HUDEP-2 (cell line): ENCODE measurements at regions not wholly inside any gene's neighbourhood (a gene's known extent, or its start where the extent isn't known, plus 50 kb on each side); places are given as distances from the start of the nearest gene placed in this dataset.

ENCODE experiments used
- DNase-seq, 76 experiments: peaks; one replicate each; lab custom pipeline; 2025; ENCODE audit not compliant: unreplicated experiment in 76 of 76; lab: John Stamatoyannopoulos, UW

GRCh38 chr16:73549984-73550631, 502.2 kb upstream of the ZFHX3 start:
- DNase-seq = no peak

GRCh38 chr16:73547552-73548403, 499.9 kb upstream of the ZFHX3 start:
- DNase-seq = no peak

GRCh38 chr16:73546341-73546845, 498.5 kb upstream of the ZFHX3 start:
- DNase-seq = no peak

GRCh38 chr16:73545755-73546154, 497.8 kb upstream of the ZFHX3 start:
- no peak for DNase-seq

GRCh38 chr16:73545290-73545689, 497.4 kb upstream of the ZFHX3 start:
- no peak for DNase-seq

DNA sequence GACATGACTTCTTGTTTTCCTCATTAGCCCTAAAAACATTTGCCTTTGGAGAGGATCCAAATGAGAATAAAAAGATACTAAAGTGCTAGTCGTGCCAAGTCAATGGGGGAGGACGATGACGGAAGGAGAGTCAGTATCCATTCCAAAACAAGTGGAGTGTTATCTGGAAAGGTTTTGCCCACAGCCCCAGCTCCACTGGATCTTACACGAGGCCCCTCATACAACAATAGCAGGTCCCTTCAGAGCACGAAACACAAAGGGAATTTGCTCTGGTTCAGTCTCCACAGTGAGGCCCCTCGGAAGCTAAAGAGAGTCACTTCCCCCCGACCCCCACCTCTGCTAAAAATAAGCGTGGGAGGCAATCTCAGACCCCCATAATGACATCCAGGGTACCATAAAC, 496.9 kb upstream of the ZFHX3 start:
- no peak for DNase-seq

- no peak for DNase-seq
Measured at GRCh38 chr16:73543970-73544599, 496.2 kb upstream of the ZFHX3 start.

- no peak for DNase-seq
Measured at GRCh38 chr16:73543331-73543969, 495.5 kb upstream of the ZFHX3 start.

DNA sequence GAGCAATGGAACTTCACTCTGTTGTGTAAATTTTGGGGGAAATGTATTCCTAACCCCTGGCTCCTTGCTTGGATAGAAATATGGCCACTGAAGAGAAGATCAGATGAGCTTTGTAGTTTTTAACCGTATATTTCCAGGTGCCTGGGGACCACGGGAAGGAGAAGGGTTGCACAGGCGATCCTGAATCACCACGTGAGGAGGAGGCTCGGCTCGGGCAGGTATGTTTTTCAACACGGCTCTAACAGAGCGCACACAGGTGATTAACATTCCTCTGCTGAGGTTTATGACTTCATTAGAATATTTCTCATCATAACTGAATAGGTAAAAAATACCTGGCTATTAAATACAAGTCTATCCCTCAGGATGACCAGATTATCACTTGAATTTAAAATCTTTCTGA, 495.0 kb upstream of the ZFHX3 start:
- no peak for DNase-seq

- DNase-seq = no peak
Measured at GRCh38 chr16:73537921-73538320, 490.0 kb upstream of the ZFHX3 start.

- no peak for DNase-seq
Measured at GRCh38 chr16:73536931-73537330, 489.0 kb upstream of the ZFHX3 start.

DNA sequence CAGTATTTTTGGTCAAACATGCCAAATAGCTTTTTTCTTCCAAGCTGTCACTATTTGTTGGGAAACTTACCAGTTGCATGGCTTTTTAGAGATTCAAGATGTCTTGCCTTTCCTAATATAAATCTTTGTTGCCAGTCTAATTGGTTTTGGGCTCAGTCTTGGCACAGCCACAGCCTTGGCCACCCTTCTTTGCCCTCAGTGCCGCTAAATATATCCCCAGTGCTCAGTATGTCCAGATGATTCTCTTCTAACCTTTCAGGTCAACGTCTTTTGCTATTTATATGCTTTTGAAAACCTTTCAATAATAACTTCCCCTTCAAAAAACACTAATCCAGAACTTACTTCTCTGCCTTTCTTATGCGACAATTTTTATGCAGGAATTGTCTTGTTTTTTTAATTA, 483.1 kb upstream of the ZFHX3 start:
- DNase-seq = no peak

DNA sequence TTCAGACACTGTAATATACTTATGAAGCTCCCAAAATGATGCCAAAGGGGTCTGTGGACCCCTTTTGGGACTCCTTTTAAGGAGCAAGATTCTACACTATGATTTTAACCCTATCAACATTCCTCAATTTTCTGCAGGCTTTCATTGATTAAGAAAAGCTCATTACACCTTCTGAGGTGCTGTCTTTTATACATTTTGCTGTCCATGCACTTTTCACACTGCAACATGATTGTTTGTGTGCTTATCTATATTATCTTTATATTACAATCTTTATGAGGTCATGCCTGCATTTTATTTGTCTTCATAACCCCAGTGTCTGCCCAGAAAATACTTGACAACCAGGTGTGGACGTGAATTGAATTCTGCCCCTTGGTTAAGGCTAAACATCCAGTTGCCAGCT, 482.6 kb upstream of the ZFHX3 start:
- no peak for DNase-seq

- DNase-seq = no peak
Measured at GRCh38 chr16:73529303-73530012, 481.5 kb upstream of the ZFHX3 start.

DNA sequence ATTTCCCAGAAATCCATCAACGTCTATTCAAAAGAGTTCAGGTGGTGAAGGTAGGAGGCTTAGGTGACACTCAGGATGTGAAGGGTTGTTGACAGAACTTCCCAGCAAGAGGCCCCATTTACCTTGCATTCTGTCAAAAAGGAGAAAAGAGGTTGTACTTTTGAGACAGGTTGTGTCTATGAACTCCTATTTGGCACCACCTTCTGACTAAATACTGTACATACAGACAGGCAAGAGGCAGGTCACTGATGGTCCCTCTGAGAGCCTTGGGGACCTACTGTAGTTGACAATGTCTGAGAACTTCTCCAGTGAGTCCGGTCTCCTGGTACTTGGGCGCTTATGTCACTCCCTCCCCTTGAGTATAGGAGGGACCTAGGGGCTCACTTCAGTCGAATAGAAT, 479.3 kb upstream of the ZFHX3 start:
- no peak for DNase-seq

DNA sequence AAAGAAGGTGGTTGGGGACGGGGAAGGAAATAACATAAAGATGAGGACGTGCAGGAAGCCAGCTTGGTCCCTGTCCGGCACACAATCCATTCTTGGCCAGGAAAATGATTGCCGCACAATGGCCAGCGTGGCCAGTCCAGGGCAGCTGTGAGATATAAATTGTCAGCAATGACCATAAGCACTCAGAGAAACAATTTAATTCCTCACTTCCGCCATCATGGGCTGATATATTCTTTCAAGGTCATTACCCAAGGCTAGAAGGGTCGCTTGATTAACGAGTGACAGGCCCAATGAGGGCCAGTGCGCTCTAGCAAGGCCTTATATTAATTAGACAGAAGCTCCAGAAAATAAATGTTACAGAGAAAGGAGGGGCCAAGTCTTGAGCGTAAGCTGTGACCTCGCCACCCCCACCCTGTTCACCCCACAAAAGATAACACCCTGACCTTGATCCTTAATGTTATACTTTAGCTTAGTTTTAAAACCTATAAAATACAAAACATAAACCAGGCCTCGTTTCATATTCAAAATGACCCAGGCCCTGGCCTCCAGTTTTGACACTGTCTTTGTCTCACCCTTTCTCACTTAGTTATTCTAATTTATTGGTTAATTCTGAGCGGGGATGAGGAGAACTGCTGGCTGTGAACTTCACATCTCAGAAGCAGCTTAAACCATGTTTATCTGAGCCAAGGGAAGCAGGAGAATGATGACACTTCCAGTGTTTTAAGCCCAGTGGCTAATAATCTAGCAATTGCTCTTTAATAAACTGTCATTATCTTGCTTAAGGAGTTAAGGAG, 478.3 kb upstream of the ZFHX3 start:
- no peak for DNase-seq

- no peak for DNase-seq
Measured at GRCh38 chr16:73523209-73523608, 475.3 kb upstream of the ZFHX3 start.

DNA sequence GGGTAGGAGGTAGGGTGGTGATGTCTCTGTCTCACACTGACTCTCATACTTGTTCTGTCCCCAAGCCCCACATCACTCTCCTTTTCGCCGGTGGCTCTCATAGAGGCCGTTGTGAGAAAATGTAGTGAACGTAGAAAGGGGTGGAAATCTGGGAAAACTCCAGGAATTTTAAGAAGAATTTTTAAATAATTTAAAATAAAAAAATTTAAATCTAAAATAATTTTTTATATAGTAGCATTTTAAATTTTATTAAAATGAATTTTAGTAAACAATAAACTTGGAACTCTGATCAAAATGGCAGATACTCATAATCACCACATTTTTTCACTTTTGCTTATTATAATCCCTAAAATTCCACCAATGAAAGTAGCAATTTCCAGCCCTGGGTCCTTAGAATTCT, 473.6 kb upstream of the ZFHX3 start:
- no peak for DNase-seq

DNA sequence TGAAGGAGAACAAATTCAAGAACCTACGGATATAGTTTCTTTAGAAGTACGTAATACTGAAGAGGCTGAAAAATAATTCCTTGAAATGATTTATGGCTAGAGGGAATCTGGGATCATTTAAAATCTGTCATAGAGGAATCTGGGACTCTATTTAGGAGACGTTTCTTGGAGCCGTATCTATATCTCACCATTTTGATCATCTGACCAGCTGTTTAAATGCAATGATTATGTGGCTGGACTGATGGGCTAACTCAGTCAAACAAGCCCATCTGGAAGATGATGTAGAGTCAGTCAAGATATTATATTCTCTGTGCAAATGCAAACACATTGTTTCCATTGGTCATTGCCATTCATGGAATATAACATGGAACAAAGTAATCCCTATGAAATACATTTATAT, 467.7 kb upstream of the ZFHX3 start:
- no peak for DNase-seq

- no peak for DNase-seq
Measured at GRCh38 chr16:73510852-73511251, 462.9 kb upstream of the ZFHX3 start.
